ENCODE measurements at regions not wholly inside any gene's neighbourhood (a gene's known extent, or its start where the extent isn't known, plus 50 kb on each side); places are given as distances from the start of the nearest gene placed in this dataset.

- Mint-ChIP-seq H3K27ac (no peak overlapping the region), H3K9me3 (ENCODE audit: insufficient read depth) (no peaks in the 10 kb centered on the region), H3K4me1 (peaks cover 5% of the 10 kb centered on the region), H3K27me3 (no peaks in the 10 kb centered on the region), H3K4me3 (no peak overlapping the region)
- Histone ChIP-seq H2AFZ (ENCODE audit: insufficient read depth, low read depth, low read length, poor library complexity, severe bottlenecking) (no peak overlapping the region), H3K79me2 (ENCODE audit: control insufficient read depth, insufficient read depth, low read length) (no peaks in the 10 kb centered on the region), H3K9ac (ENCODE audit: low read length) (no peak overlapping the region), H4K20me1 (ENCODE audit: control insufficient read depth, insufficient read depth, low read length, poor library complexity, severe bottlenecking) (no peaks in the 10 kb centered on the region), H3K4me2 (replicated peaks; ENCODE audit: low read depth, low read length, poor library complexity, severe bottlenecking) (no peak overlapping the region), H3K27me3 (replicated peaks in 1 of 4; ENCODE audit: control extremely low read depth in 1 of 4, control insufficient read depth in 3 of 4, insufficient read depth in 4 of 4, low read length in 3 of 4) (no peaks in the 10 kb centered on the region), H3K4me3 (ENCODE audit: control extremely low read depth in 1 of 5, extremely low read depth in 1 of 5, insufficient read depth in 1 of 5, low read depth in 2 of 5, low read length in 4 of 5) (no peak overlapping the region), H3K4me1 (ENCODE audit: control insufficient read depth in 2 of 2, insufficient read depth in 2 of 2, low read length in 2 of 2) (peaks cover 0 to 4% of the 10 kb centered on the region in 2 donors), H3K9me3 (ENCODE audit: control extremely low read depth in 1 of 3, control insufficient read depth in 2 of 3, insufficient read depth in 1 of 3, low read length in 2 of 3) (no peaks in the 10 kb centered on the region), H3K36me3 (replicated peaks in 1 of 2; ENCODE audit: control extremely low read depth in 1 of 2, control insufficient read depth in 1 of 2, extremely low read depth in 1 of 2, insufficient read depth in 2 of 2, low read length in 1 of 2) (no peaks in the 10 kb centered on the region), H3K27ac (ENCODE audit: low read length in 2 of 2) (no peak overlapping the region)
- no peak for ATAC-seq (ENCODE audit: low read depth)
- no peak for TF ChIP-seq CTCF (IDR thresholded peaks at IDR 0.05)
- TF ChIP-seq EZH2 (IDR thresholded peaks at IDR 0.05; ENCODE audit: borderline replicate concordance, insufficient read depth, low read depth, low read length, poor library complexity, severe bottlenecking): no peak
- intact Hi-C loops (cut with micrococcal nuclease): loop anchor here (5.0 kb wide), 1 partner anchor 125 kb away; the partner anchor contains the start of gene RAP2B
- no peak for DNase-seq
- CTCF ChIA-PET: interaction anchor here (0.9 to 1.3 kb wide), 2 partner anchors 244 to 246 kb away, joined by 3 to 4 read pairs; no protein-coding TSS in a partner anchor
- 82% methylated on average over 2 of the region's 3 CpGs for WGBS (ENCODE audit: insufficient coverage)
- POLR2A ChIA-PET: no interaction called here
These were observed 125.0 kb downstream of the RAP2B start for GRCh38 chr3:153287017-153287416.

- H3K4me1 Mint-ChIP-seq: peaks cover 2% of the 10 kb centered on the region
These were observed 127.3 kb downstream of the RAP2B start for GRCh38 chr3:153289334-153289808.

More at GRCh38 chr3:153289334-153289808, 127.3 kb downstream of the RAP2B start:
- 64% methylated on average over 3 of the region's 3 CpGs for WGBS (ENCODE audit: insufficient coverage)
- Histone ChIP-seq H3K79me2 (ENCODE audit: control insufficient read depth, insufficient read depth, low read length) (no peaks in the 10 kb centered on the region), H3K4me1 (ENCODE audit: control insufficient read depth in 2 of 2, insufficient read depth in 2 of 2, low read length in 2 of 2) (peaks cover 0 to 1% of the 10 kb centered on the region in 2 donors), H3K4me2 (replicated peaks; ENCODE audit: low read depth, low read length, poor library complexity, severe bottlenecking) (no peak overlapping the region), H3K27ac (ENCODE audit: low read length in 2 of 2) (no peak overlapping the region), H3K9me3 (ENCODE audit: control extremely low read depth in 1 of 3, control insufficient read depth in 2 of 3, insufficient read depth in 1 of 3, low read length in 2 of 3) (no peaks in the 10 kb centered on the region), H3K9ac (ENCODE audit: low read length) (no peak overlapping the region), H3K4me3 (ENCODE audit: control extremely low read depth in 1 of 5, extremely low read depth in 1 of 5, insufficient read depth in 1 of 5, low read depth in 2 of 5, low read length in 4 of 5) (no peak overlapping the region), H3K27me3 (replicated peaks in 1 of 4; ENCODE audit: control extremely low read depth in 1 of 4, control insufficient read depth in 3 of 4, insufficient read depth in 4 of 4, low read length in 3 of 4) (no peaks in the 10 kb centered on the region), H2AFZ (ENCODE audit: insufficient read depth, low read depth, low read length, poor library complexity, severe bottlenecking) (no peak overlapping the region), H4K20me1 (ENCODE audit: control insufficient read depth, insufficient read depth, low read length, poor library complexity, severe bottlenecking) (no peaks in the 10 kb centered on the region), H3K36me3 (replicated peaks in 1 of 2; ENCODE audit: control extremely low read depth in 1 of 2, control insufficient read depth in 1 of 2, extremely low read depth in 1 of 2, insufficient read depth in 2 of 2, low read length in 1 of 2) (no peaks in the 10 kb centered on the region)
- no peak overlapping the region for H3K4me3 Mint-ChIP-seq
- no peaks in the 10 kb centered on the region for H3K9me3 Mint-ChIP-seq (ENCODE audit: insufficient read depth)
- TF ChIP-seq EZH2 (IDR thresholded peaks at IDR 0.05; ENCODE audit: borderline replicate concordance, insufficient read depth, low read depth, low read length, poor library complexity, severe bottlenecking) (no peak), CTCF (IDR thresholded peaks at IDR 0.05) (no peak)
- no peak overlapping the region for H3K27ac Mint-ChIP-seq
- no peaks in the 10 kb centered on the region for H3K27me3 Mint-ChIP-seq
- intact Hi-C loops (cut with micrococcal nuclease): loop anchor here (5.0 kb wide), 1 partner anchor 127 kb away; the partner anchor contains the start of gene RAP2B
- ATAC-seq (ENCODE audit: low read depth) (no peak), DNase-seq (no peak)
- ChIA-PET CTCF (interaction anchor here (1.8 kb wide), 1 partner anchor 9 kb away, joined by 6 read pairs; no protein-coding TSS in a partner anchor), POLR2A (no interaction called here)
